GM12878 (cell line): ENCODE measurements at regions not wholly inside any gene's neighbourhood (a gene's known extent, or its start where the extent isn't known, plus 50 kb on each side); places are given as distances from the start of the nearest gene placed in this dataset.

Experiments
- ATAC-seq: fragments of 200-7000 bp; cut with Tn5 transposase; 3 replicates; pipeline ENCODE4 v1.9.1; 2020; ENCODE audit warnings: mild to moderate bottlenecking, moderate library complexity
- BruUV-seq: library from RNA; stranded (reverse); fragments of 400-500 nt; replicated peaks from 2 replicates; lab custom pipeline; 2021; lab: Mats Ljungman, UMichigan
- CTCF ChIA-PET: fragments of 300-600 bp; sonication (Branson Sonifier 250); formaldehyde crosslinking; extraction: SDS; loops from one replicate; lab custom pipeline; 2021; ENCODE audit warnings: inconsistent platforms; lab: Yijun Ruan, JAX
- POLR2A ChIA-PET: fragments of 350-600 bp; formaldehyde crosslinking; extraction: SDS; loops from one replicate; lab custom pipeline; 2021; ENCODE audit warnings: inconsistent platforms; lab: Charles Lee
- RAD21 ChIA-PET: fragments of 300-600 bp; sonication (Branson Sonifier 250); formaldehyde crosslinking; loops from one replicate; lab custom pipeline; 2023; ENCODE audit warnings: antibody characterized with exemption; ENCODE audit not compliant: unreplicated experiment; lab: Charles Lee
- SMC1A ChIA-PET: fragments of 300-600 bp; sonication (Branson Sonifier 250); formaldehyde crosslinking; loops from one replicate; lab custom pipeline; 2023; ENCODE audit not compliant: unreplicated experiment, uncharacterized antibody; lab: Charles Lee
- DNase-seq: peaks from one replicate; pipeline ENCODE4 v3.0.0-alpha.2; 2011; ENCODE audit warnings: low read depth, low spot score
- FAIRE-seq: peaks from 3 replicates; lab custom pipeline; 2011; peaks lifted over from hg19 to GRCh38; lab: Jason Lieb, UNC
- H2AFZ ChIP-seq: 2 replicates; pipeline ENCODE4 v1.6.0; 2011; ENCODE audit warnings: low read depth, low read length, control low read depth; ENCODE audit not compliant: control insufficient read depth
- H3K27ac ChIP-seq: 2 replicates; pipeline ENCODE4 v1.5.1; 2011; ENCODE audit warnings: control low read depth; ENCODE audit not compliant: control insufficient read depth, insufficient read depth
- H3K27me3 ChIP-seq, 2 experiments: replicated peaks in 1 of 2; 2 replicates each; pipeline versions ENCODE4 v1.6.0 to v1.6.1; 2011; ENCODE audit warnings: low read length in 1 of 2; ENCODE audit not compliant: control insufficient read depth in 2 of 2, insufficient read depth in 2 of 2
- H3K36me3 ChIP-seq, 2 experiments: 2 replicates each; pipeline ENCODE4 v1.5.1; 2011; ENCODE audit warnings: low read length in 1 of 2; ENCODE audit not compliant: control insufficient read depth in 2 of 2, insufficient read depth in 2 of 2
- H3K4me1 ChIP-seq: 2 replicates; pipeline ENCODE4 v1.6.1; 2011; ENCODE audit warnings: mild to moderate bottlenecking, low read length, moderate library complexity, mixed read lengths; ENCODE audit not compliant: control insufficient read depth, insufficient read depth
- H3K4me2 ChIP-seq: 2 replicates; pipeline ENCODE4 v1.6.0; 2011; ENCODE audit warnings: control low read depth; ENCODE audit not compliant: control insufficient read depth, insufficient read depth
- H3K4me3 ChIP-seq: fragments of 200-600 bp; sonication (generic); 2 replicates; pipeline ENCODE4 v1.5.1; 2016
- H3K79me2 ChIP-seq: 2 replicates; pipeline ENCODE4 v1.6.0; 2011; ENCODE audit warnings: low read length; ENCODE audit not compliant: control insufficient read depth, insufficient read depth
- H3K9ac ChIP-seq: 2 replicates; pipeline ENCODE4 v1.8.0; 2011; ENCODE audit warnings: low read length, control low read depth, mixed read lengths; ENCODE audit not compliant: control insufficient read depth, insufficient read depth
- H3K9me3 ChIP-seq: replicated peaks from 3 replicates; pipeline ENCODE4 v1.5.1; 2011; ENCODE audit warnings: mild to moderate bottlenecking, low read length; ENCODE audit not compliant: control insufficient read depth, insufficient read depth
- H4K20me1 ChIP-seq: 2 replicates; pipeline ENCODE4 v1.6.0; 2011; ENCODE audit not compliant: control insufficient read depth, insufficient read depth
- BMI1 ChIP-seq: fragments of 450-650 bp; IDR thresholded peaks from 2 replicates; pipeline ENCODE4 v1.6.1; 2016; ENCODE audit warnings: mild to moderate bottlenecking, moderate library complexity, borderline replicate concordance
- E2F4 ChIP-seq: IDR thresholded peaks from 2 replicates; pipeline ENCODE4 v1.6.1; 2012; ENCODE audit warnings: low read depth, low read length, improper control_type of control experiment
- EGR1 ChIP-seq, 2 experiments: IDR thresholded peaks; 1 replicate in 1 of 2; 2 replicates in 1 of 2; pipeline ENCODE4 v1.6.1; 2011 to 2012; ENCODE audit warnings: low read depth in 2 of 2, low read length in 2 of 2, borderline replicate concordance in 1 of 2, mild to moderate bottlenecking in 1 of 2, moderate library complexity in 1 of 2
- EP300 ChIP-seq, 2 experiments: fragments of 150-350 bp in 1 of 2; IDR thresholded peaks; 2 replicates each; pipeline ENCODE4 v1.6.1; 2011 to 2012; ENCODE audit warnings: low read depth in 2 of 2, low read length in 2 of 2, borderline replicate concordance in 1 of 2, improper control_type of control experiment in 1 of 2, inconsistent platforms in 1 of 2; ENCODE audit not compliant: control insufficient read depth in 1 of 2
- FOXK2 ChIP-seq: fragments of 450-650 bp; IDR thresholded peaks from 2 replicates; pipeline ENCODE4 v1.6.1; 2017; ENCODE audit warnings: mild to moderate bottlenecking, moderate library complexity
- IRF3 ChIP-seq: fragments of 450-650 bp; IDR thresholded peaks from 2 replicates; pipeline ENCODE4 v1.6.1; 2014; ENCODE audit warnings: mild to moderate bottlenecking
- KLF5 ChIP-seq: fragments of 450-650 bp; IDR thresholded peaks from 2 replicates; pipeline ENCODE4 v1.6.1; 2014; ENCODE audit warnings: mild to moderate bottlenecking; ENCODE audit not compliant: partially characterized antibody
- MAX ChIP-seq: IDR thresholded peaks from 2 replicates; pipeline ENCODE4 v1.6.1; 2012; ENCODE audit warnings: low read depth, low read length, improper control_type of control experiment
- MLLT1 ChIP-seq: fragments of 450-650 bp; IDR thresholded peaks from 2 replicates; pipeline ENCODE4 v1.6.1; 2016; ENCODE audit warnings: mild to moderate bottlenecking
- NFXL1 ChIP-seq: fragments of 450-650 bp; IDR thresholded peaks from 2 replicates; pipeline ENCODE4 v1.6.1; 2017; ENCODE audit warnings: antibody characterized with exemption, mild to moderate bottlenecking, borderline replicate concordance
- NFYA ChIP-seq: IDR thresholded peaks from 2 replicates; pipeline ENCODE4 v1.6.1; 2011; ENCODE audit warnings: low read depth, mild to moderate bottlenecking, low read length, improper control_type of control experiment, borderline replicate concordance
- NR2F1 ChIP-seq: fragments of 450-650 bp; conservative IDR thresholded peaks from 2 replicates; pipeline ENCODE4 v1.6.1; 2017; ENCODE audit warnings: mild to moderate bottlenecking
- WRNIP1 ChIP-seq: IDR thresholded peaks from 2 replicates; pipeline ENCODE4 v1.6.1; 2011; ENCODE audit warnings: low read depth, low read length, improper control_type of control experiment, borderline replicate concordance
- ZBTB40 ChIP-seq: fragments of 450-650 bp; IDR thresholded peaks from 2 replicates; pipeline ENCODE4 v1.6.1; 2016; ENCODE audit warnings: mild to moderate bottlenecking, moderate library complexity, borderline replicate concordance
- WGBS: methylation state at CpG from one replicate; pipeline ENCODE4 v1.1.6; 2016; ENCODE audit warnings: low lambda C conversion rate; ENCODE audit not compliant: insufficient replicate concordance, insufficient coverage; ENCODE audit errors: missing lambda C conversion rate; 5-methylcytosine and 5-hydroxymethylcytosine counted together
- in situ Hi-C: fragments of 300-500 bp; cut with MboI; formaldehyde crosslinking; loops from 9 replicates; pipeline ENCODE4 v1.14.3; 2018; ENCODE audit warnings: mixed read lengths
- intact Hi-C: fragments of 100-400 bp; cut with micrococcal nuclease; formaldehyde crosslinking; loops from one replicate; pipeline ENCODE4 v1.14.2; 2022; ENCODE audit not compliant: unreplicated experiment

- TF ChIP-seq IRF3, result no peak
- TF ChIP-seq EP300 (IDR thresholded peaks at IDR 0.05; ENCODE audit: borderline replicate concordance in 1 of 2, control insufficient read depth in 1 of 2, low read depth in 2 of 2, low read length in 2 of 2), result no peak
These were observed 182.2 kb downstream of the GNAI1 start (continued) for GRCh38 chr7:80316811-80317210.

- DNase-seq (no peak), FAIRE-seq (no peak), ATAC-seq (no peak)
- H3K36me3 ChIP-seq, result no peaks in the 10 kb centered on the region
- WGBS, result 0% methylated on average over 3 of the region's 3 CpGs
- no peak overlapping the region for H3K9ac ChIP-seq
- H3K4me1 ChIP-seq, result no peaks in the 10 kb centered on the region
- H3K27ac ChIP-seq, result no peak overlapping the region
- in situ Hi-C loops, result no loop called here
- no peaks in the 10 kb centered on the region for H4K20me1 ChIP-seq
- BruUV-seq, result no TSS peak
- intact Hi-C loops, result no loop called here
- H3K4me3 ChIP-seq, result no peak overlapping the region
- ChIA-PET RAD21 (no interaction called here), POLR2A (no interaction called here), CTCF (no interaction called here), SMC1A (no interaction called here)
- no peak overlapping the region for H3K4me2 ChIP-seq
- H3K9me3 ChIP-seq, result no peaks in the 10 kb centered on the region
- H3K79me2 ChIP-seq, result no peaks in the 10 kb centered on the region
- H3K27me3 ChIP-seq, result no peaks in the 10 kb centered on the region
- TF ChIP-seq ZBTB40 (no peak), NFXL1 (no peak), BMI1 (no peak), MLLT1 (no peak), WRNIP1 (no peak), FOXK2 (no peak), E2F4 (no peak), KLF5 (no peak), EGR1 (IDR thresholded peaks at IDR 0.05; ENCODE audit: borderline replicate concordance in 1 of 2, low read depth in 2 of 2, low read length in 2 of 2) (no peak), NFYA (no peak), MAX (no peak), NR2F1 (no peak)
- H2AFZ ChIP-seq, result no peak overlapping the region
These were observed 179.1 kb downstream of the GNAI1 start for GRCh38 chr7:80313716-80314115.
